GM23338 (cell line): ENCODE measurements at regions not wholly inside any gene's neighbourhood (a gene's known extent, or its start where the extent isn't known, plus 50 kb on each side); places are given as distances from the start of the nearest gene placed in this dataset.

Experiments
- ETS1 ChIP-seq: IDR thresholded peaks from 2 replicates; pipeline ENCODE4 v1.6.1; 2016; ENCODE audit warnings: antibody characterized with exemption
- EZH2 ChIP-seq: fragments of 200-600 bp; sonication (generic); IDR thresholded peaks from one replicate; pipeline ENCODE4 v1.8.0; 2017; ENCODE audit warnings: antibody characterized with exemption, mild to moderate bottlenecking, low read depth; ENCODE audit not compliant: unreplicated experiment
- EZH2phosphoT487 ChIP-seq: fragments of 200-600 bp; sonication (generic); IDR thresholded peaks from one replicate; pipeline ENCODE4 v1.8.1; 2018; ENCODE audit warnings: antibody characterized with exemption; ENCODE audit not compliant: unreplicated experiment
- JUNB ChIP-seq: IDR thresholded peaks from one replicate; pipeline ENCODE4 v1.6.1; 2016; ENCODE audit warnings: antibody characterized with exemption; ENCODE audit not compliant: unreplicated experiment
- NANOG ChIP-seq: IDR thresholded peaks from 2 replicates; pipeline ENCODE4 v1.6.1; 2016; ENCODE audit warnings: antibody characterized with exemption, borderline replicate concordance
- TF ChIP-seq, protein P1 (sequence below): fragments of 250-450 bp; sonication (Bioruptor Pico); IDR thresholded peaks from 2 replicates; pipeline ENCODE4 v1.5.0; 2020; ENCODE audit warnings: mild to moderate bottlenecking, moderate library complexity
- TF ChIP-seq, protein P2 (sequence below): IDR thresholded peaks from one replicate; pipeline ENCODE4 v1.6.1; 2018; ENCODE audit warnings: antibody characterized with exemption; ENCODE audit not compliant: unreplicated experiment

- TF ChIP-seq, protein P1, sequence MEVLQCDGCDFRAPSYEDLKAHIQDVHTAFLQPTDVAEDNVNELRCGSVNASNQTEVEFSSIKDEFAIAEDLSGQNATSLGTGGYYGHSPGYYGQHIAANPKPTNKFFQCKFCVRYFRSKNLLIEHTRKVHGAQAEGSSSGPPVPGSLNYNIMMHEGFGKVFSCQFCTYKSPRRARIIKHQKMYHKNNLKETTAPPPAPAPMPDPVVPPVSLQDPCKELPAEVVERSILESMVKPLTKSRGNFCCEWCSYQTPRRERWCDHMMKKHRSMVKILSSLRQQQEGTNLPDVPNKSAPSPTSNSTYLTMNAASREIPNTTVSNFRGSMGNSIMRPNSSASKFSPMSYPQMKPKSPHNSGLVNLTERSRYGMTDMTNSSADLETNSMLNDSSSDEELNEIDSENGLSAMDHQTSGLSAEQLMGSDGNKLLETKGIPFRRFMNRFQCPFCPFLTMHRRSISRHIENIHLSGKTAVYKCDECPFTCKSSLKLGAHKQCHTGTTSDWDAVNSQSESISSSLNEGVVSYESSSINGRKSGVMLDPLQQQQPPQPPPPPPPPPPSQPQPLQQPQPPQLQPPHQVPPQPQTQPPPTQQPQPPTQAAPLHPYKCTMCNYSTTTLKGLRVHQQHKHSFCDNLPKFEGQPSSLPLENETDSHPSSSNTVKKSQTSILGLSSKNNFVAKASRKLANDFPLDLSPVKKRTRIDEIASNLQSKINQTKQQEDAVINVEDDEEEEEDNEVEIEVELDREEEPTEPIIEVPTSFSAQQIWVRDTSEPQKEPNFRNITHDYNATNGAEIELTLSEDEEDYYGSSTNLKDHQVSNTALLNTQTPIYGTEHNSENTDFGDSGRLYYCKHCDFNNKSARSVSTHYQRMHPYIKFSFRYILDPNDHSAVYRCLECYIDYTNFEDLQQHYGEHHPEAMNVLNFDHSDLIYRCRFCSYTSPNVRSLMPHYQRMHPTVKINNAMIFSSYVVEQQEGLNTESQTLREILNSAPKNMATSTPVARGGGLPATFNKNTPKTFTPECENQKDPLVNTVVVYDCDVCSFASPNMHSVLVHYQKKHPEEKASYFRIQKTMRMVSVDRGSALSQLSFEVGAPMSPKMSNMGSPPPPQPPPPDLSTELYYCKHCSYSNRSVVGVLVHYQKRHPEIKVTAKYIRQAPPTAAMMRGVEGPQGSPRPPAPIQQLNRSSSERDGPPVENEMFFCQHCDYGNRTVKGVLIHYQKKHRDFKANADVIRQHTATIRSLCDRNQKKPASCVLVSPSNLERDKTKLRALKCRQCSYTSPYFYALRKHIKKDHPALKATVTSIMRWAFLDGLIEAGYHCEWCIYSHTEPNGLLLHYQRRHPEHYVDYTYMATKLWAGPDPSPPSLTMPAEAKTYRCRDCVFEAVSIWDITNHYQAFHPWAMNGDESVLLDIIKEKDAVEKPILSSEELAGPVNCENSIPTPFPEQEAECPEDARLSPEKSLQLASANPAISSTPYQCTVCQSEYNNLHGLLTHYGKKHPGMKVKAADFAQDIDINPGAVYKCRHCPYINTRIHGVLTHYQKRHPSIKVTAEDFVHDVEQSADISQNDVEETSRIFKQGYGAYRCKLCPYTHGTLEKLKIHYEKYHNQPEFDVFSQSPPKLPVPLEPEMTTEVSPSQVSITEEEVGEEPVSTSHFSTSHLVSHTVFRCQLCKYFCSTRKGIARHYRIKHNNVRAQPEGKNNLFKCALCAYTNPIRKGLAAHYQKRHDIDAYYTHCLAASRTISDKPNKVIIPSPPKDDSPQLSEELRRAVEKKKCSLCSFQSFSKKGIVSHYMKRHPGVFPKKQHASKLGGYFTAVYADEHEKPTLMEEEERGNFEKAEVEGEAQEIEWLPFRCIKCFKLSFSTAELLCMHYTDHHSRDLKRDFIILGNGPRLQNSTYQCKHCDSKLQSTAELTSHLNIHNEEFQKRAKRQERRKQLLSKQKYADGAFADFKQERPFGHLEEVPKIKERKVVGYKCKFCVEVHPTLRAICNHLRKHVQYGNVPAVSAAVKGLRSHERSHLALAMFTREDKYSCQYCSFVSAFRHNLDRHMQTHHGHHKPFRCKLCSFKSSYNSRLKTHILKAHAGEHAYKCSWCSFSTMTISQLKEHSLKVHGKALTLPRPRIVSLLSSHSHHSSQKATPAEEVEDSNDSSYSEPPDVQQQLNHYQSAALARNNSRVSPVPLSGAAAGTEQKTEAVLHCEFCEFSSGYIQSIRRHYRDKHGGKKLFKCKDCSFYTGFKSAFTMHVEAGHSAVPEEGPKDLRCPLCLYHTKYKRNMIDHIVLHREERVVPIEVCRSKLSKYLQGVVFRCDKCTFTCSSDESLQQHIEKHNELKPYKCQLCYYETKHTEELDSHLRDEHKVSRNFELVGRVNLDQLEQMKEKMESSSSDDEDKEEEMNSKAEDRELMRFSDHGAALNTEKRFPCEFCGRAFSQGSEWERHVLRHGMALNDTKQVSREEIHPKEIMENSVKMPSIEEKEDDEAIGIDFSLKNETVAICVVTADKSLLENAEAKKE (CRISPR knock-in tag): no peak
- TF ChIP-seq ETS1 (no peak), EZH2 (no peak), NANOG (no peak), EZH2phosphoT487 (no peak), JUNB (no peak)
- TF ChIP-seq, protein P2, sequence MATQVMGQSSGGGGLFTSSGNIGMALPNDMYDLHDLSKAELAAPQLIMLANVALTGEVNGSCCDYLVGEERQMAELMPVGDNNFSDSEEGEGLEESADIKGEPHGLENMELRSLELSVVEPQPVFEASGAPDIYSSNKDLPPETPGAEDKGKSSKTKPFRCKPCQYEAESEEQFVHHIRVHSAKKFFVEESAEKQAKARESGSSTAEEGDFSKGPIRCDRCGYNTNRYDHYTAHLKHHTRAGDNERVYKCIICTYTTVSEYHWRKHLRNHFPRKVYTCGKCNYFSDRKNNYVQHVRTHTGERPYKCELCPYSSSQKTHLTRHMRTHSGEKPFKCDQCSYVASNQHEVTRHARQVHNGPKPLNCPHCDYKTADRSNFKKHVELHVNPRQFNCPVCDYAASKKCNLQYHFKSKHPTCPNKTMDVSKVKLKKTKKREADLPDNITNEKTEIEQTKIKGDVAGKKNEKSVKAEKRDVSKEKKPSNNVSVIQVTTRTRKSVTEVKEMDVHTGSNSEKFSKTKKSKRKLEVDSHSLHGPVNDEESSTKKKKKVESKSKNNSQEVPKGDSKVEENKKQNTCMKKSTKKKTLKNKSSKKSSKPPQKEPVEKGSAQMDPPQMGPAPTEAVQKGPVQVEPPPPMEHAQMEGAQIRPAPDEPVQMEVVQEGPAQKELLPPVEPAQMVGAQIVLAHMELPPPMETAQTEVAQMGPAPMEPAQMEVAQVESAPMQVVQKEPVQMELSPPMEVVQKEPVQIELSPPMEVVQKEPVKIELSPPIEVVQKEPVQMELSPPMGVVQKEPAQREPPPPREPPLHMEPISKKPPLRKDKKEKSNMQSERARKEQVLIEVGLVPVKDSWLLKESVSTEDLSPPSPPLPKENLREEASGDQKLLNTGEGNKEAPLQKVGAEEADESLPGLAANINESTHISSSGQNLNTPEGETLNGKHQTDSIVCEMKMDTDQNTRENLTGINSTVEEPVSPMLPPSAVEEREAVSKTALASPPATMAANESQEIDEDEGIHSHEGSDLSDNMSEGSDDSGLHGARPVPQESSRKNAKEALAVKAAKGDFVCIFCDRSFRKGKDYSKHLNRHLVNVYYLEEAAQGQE: no peak
Measured at GRCh38 chr9:18358325-18358724, 115.6 kb upstream of the ADAMTSL1 start (continued).
